Neural cell (in vitro differentiated cells): ENCODE measurements at regions not wholly inside any gene's neighbourhood (a gene's known extent, or its start where the extent isn't known, plus 50 kb on each side); places are given as distances from the start of the nearest gene placed in this dataset.

Source experiments
- H2AFZ ChIP-seq: fragments of 200-600, 300-800 bp; sonication (generic), shearing (Covaris generic); 2 replicates; pipeline ENCODE4 v1.6.0; 2014; ENCODE audit warnings: low read depth, mild to moderate bottlenecking, antibody characterized with exemption, low read length, moderate library complexity
- H3F3A ChIP-seq: fragments of 200-600 bp; shearing (Covaris generic); 2 replicates; pipeline ENCODE4 v1.6.1; 2016; ENCODE audit warnings: mild to moderate bottlenecking, moderate library complexity, mixed read lengths, antibody characterized with exemption, low read length; ENCODE audit not compliant: insufficient read depth, poor library complexity, severe bottlenecking
- H3K27ac ChIP-seq: fragments of 200-600, 300-800 bp; sonication (generic), shearing (Covaris generic); 2 replicates; pipeline ENCODE4 v1.5.1; 2014; ENCODE audit warnings: mild to moderate bottlenecking, low read length, moderate library complexity
- H3K27me3 ChIP-seq: fragments of 300-800, 200-600 bp; sonication (generic), shearing (Covaris generic); 2 replicates; pipeline ENCODE4 v1.6.0; 2014; ENCODE audit warnings: mild to moderate bottlenecking, low read depth, low read length, moderate library complexity; ENCODE audit not compliant: insufficient read depth
- H3K36me3 ChIP-seq: fragments of 300-800, 200-600 bp; sonication (generic), shearing (Covaris generic); 2 replicates; pipeline ENCODE4 v1.5.1; 2014; ENCODE audit warnings: mild to moderate bottlenecking, antibody characterized with exemption, low read length, moderate library complexity; ENCODE audit not compliant: insufficient read depth
- H3K4me2 ChIP-seq: fragments of 300-800, 200-600 bp; sonication (generic), shearing (Covaris generic); 2 replicates; pipeline ENCODE4 v1.6.0; 2014; ENCODE audit warnings: mild to moderate bottlenecking, low read length
- H3K4me3 ChIP-seq: fragments of 300-800, 200-600 bp; sonication (generic), shearing (Covaris generic); 2 replicates; pipeline ENCODE4 v1.5.1; 2014; ENCODE audit warnings: mild to moderate bottlenecking, low read length, moderate library complexity
- H3K79me2 ChIP-seq: fragments of 200-600 bp; shearing (Covaris generic); replicated peaks from 2 replicates; pipeline ENCODE4 v1.6.0; 2014; ENCODE audit warnings: mild to moderate bottlenecking, low read length, moderate library complexity; ENCODE audit not compliant: insufficient read depth
- H3K9ac ChIP-seq: fragments of 300-800, 200-600 bp; sonication (generic), shearing (Covaris generic); 2 replicates; pipeline ENCODE4 v1.6.1; 2016; ENCODE audit warnings: mild to moderate bottlenecking, low read length, mixed read lengths
- H3K9me2 ChIP-seq: fragments of 200-600 bp; shearing (Covaris generic); 2 replicates; pipeline ENCODE4 v1.6.1; 2016; ENCODE audit warnings: mild to moderate bottlenecking, low read length, mixed read lengths; ENCODE audit not compliant: insufficient read depth
- H3K9me3 ChIP-seq: fragments of 200-600, 300-800 bp; sonication (generic), shearing (Covaris generic); 2 replicates; pipeline ENCODE4 v1.6.1; 2016; ENCODE audit warnings: mild to moderate bottlenecking, mixed run types, low read length, moderate library complexity, mixed read lengths
- H4K20me1 ChIP-seq: fragments of 200-600 bp; shearing (Covaris generic); 2 replicates; pipeline ENCODE4 v1.6.1; 2016; ENCODE audit warnings: mild to moderate bottlenecking, mixed run types; ENCODE audit not compliant: insufficient read depth
- CTCF ChIP-seq: fragments of 450-650 bp; IDR thresholded peaks from 2 replicates; pipeline ENCODE4 v1.5.1; 2014; ENCODE audit warnings: antibody characterized with exemption, mild to moderate bottlenecking, moderate library complexity; ENCODE audit not compliant: poor library complexity, severe bottlenecking
- EP300 ChIP-seq: fragments of 450-650 bp; conservative IDR thresholded peaks from 2 replicates; pipeline ENCODE4 v1.6.1; 2014; ENCODE audit warnings: antibody characterized with exemption, mild to moderate bottlenecking, moderate library complexity; ENCODE audit not compliant: poor library complexity, severe bottlenecking
- EZH2 ChIP-seq: fragments of 200-600, 300-800 bp; shearing (Covaris generic), sonication (generic); IDR thresholded peaks from 2 replicates; pipeline ENCODE4 v1.6.1; 2014; ENCODE audit warnings: antibody characterized with exemption, low read length, borderline replicate concordance, mild to moderate bottlenecking; ENCODE audit not compliant: insufficient read depth, poor library complexity, severe bottlenecking
- MXI1 ChIP-seq: fragments of 450-650 bp; conservative IDR thresholded peaks from 2 replicates; pipeline ENCODE4 v1.6.1; 2014; ENCODE audit warnings: antibody characterized with exemption, mild to moderate bottlenecking; ENCODE audit not compliant: poor library complexity, severe bottlenecking
- POLR2AphosphoS5 ChIP-seq: IDR thresholded peaks from 2 replicates; pipeline ENCODE4 v1.6.1; 2012
- RAD21 ChIP-seq: fragments of 450-650 bp; conservative IDR thresholded peaks from 2 replicates; pipeline ENCODE4 v1.6.1; 2014; ENCODE audit warnings: antibody characterized with exemption, mild to moderate bottlenecking, moderate library complexity
- REST ChIP-seq: IDR thresholded peaks from 2 replicates; pipeline ENCODE4 v1.6.1; 2012; ENCODE audit warnings: borderline replicate concordance
- SMC3 ChIP-seq: fragments of 450-650 bp; conservative IDR thresholded peaks from 2 replicates; pipeline ENCODE4 v1.6.1; 2014; ENCODE audit warnings: antibody characterized with exemption, mild to moderate bottlenecking, moderate library complexity; ENCODE audit not compliant: poor library complexity
- TAF1 ChIP-seq: IDR thresholded peaks from 2 replicates; pipeline ENCODE4 v1.6.1; 2012; ENCODE audit warnings: low read depth

GRCh38 chr19:28293685-28294084 lies 919.3 kb downstream of the UQCRFS1 start:
- Histone ChIP-seq H3K79me2 (no peaks in the 10 kb centered on the region), H3K9ac (no peak overlapping the region), H3F3A (no peaks in the 10 kb centered on the region), H3K4me2 (no peak overlapping the region), H3K36me3 (no peaks in the 10 kb centered on the region), H4K20me1 (no peaks in the 10 kb centered on the region), H3K27me3 (no peaks in the 10 kb centered on the region), H3K9me2 (no peaks in the 10 kb centered on the region), H2AFZ (no peak overlapping the region), H3K4me3 (no peak overlapping the region), H3K27ac (no peak overlapping the region), H3K9me3 (no peaks in the 10 kb centered on the region)
- TF ChIP-seq RAD21 (no peak), CTCF (no peak), TAF1 (no peak), MXI1 (no peak), EZH2 (no peak)

- Histone ChIP-seq H4K20me1 (no peaks in the 10 kb centered on the region), H3K79me2 (no peaks in the 10 kb centered on the region), H3K9me3 (no peaks in the 10 kb centered on the region), H3K9ac (no peak overlapping the region), H3K27me3 (no peaks in the 10 kb centered on the region), H3K27ac (no peak overlapping the region), H2AFZ (no peak overlapping the region), H3K9me2 (no peaks in the 10 kb centered on the region), H3F3A (no peaks in the 10 kb centered on the region), H3K36me3 (no peaks in the 10 kb centered on the region), H3K4me2 (no peak overlapping the region), H3K4me3 (no peak overlapping the region)
- no peak for TF ChIP-seq CTCF
- TF ChIP-seq POLR2AphosphoS5 = no peak
- TF ChIP-seq EZH2 = no peak
- no peak for TF ChIP-seq EP300
- TF ChIP-seq REST = no peak
- no peak for TF ChIP-seq SMC3
- TF ChIP-seq TAF1 = no peak
- TF ChIP-seq MXI1 = no peak
- TF ChIP-seq RAD21 = no peak
Observed at GRCh38 chr19:28292822-28293500, 920.0 kb downstream of the UQCRFS1 start.
